ENCODE measurements at regions not wholly inside any gene's neighbourhood (a gene's known extent, or its start where the extent isn't known, plus 50 kb on each side); places are given as distances from the start of the nearest gene placed in this dataset.

DNA sequence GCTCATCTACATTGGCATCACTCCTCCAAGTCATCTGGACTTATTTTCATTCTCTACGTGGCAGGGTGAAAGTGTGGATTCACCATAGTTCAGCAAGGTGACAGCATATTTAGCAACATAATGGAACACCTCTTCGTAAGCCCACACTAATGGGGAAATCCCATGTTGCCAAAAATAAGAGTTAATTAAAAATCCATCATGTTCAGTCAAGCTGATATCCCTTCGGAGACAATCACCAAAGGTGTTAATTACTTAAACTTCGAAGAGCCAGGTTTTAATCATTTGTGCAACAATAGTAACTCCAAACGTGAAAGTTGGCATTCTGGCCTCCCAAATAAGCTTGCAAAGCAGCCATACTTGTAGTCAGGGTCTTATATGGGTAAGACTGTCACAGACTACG lies 242.9 kb downstream of the NSG2 start:
- DNase-seq (ENCODE audit: low read depth), result no peak

DNA sequence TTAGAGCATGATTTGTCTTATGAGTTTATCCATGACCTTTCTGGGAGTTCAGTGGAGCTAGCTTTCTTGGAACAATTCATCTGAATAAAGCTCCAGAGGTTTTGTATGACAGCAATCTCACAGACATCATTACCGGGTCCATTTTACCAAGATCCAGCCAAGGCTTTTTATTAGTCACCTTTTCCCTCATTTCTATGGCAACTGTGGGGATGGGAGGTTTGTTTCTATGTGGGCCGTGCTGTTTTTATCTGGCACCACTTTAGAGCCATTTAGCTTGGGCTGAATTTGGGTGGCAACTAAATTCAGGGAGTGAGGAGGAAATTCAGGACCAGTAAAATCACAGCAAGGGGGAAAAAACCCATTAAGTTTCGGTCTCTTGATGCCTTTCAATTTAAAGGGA lies 245.7 kb downstream of the NSG2 start:
- no peak for DNase-seq (ENCODE audit: low read depth)

DNA sequence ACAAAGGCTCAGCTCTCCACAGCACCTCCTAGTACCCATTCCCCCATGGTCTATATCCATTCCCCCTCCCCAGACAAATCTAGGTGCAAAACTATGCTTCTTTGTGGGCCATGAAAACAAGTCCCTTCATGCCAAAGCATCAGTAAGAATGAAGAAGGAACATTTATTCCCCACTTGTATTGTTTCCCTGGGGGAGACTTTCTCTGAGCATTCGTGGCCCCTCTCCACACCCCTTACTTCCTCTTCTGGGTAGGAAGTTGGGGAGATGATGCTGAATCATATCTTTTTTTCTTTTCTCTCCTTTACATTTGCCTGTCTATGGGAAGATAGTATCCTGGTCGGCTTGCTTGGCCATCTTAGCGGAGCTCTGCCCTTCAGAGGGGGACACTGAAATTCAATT lies 246.8 kb downstream of the NSG2 start:
- no peak for DNase-seq (ENCODE audit: low read depth)

DNA sequence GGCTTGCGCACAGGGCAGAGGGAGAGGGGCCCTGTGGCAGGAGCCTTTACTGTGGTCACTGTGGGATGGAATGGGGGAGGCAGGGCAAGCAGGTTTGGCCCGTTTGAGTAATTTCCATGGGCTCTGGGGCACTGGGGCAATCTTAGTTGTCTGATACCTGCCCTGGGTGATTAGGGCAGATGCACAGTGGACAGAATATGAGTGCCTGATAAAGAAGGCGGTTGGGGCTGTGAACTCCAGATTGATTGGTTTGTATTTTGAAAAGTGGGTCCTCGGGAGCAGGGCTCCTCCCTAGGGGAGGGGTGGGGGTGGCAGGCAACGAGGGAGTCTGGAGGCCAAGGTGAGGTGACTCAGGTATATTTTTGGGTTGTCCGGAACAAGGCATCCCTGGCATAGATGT lies 247.5 kb downstream of the NSG2 start:
- DNase-seq (ENCODE audit: low read depth), result no peak

DNA sequence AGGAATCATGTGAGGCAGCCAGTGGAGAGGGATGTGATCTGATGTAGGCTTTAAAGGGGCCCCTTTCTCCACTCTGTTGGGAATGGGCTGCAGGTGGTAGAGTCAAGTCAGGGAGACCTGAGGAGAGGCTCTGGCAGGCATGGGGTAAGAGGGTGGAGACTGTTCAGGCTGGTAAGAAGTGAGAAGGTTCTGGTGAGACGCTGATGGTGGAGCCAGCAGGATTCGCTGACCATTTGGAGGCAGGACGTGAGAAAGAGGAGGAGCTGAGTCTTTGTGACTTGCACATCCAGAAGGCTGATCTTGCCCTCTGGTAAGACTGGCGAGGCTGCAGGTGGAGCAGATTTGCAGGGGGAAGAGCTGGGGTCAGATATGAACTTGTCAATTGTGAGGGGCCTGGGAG lies 248.0 kb downstream of the NSG2 start:
- DNase-seq (ENCODE audit: low read depth), result no peak

DNA sequence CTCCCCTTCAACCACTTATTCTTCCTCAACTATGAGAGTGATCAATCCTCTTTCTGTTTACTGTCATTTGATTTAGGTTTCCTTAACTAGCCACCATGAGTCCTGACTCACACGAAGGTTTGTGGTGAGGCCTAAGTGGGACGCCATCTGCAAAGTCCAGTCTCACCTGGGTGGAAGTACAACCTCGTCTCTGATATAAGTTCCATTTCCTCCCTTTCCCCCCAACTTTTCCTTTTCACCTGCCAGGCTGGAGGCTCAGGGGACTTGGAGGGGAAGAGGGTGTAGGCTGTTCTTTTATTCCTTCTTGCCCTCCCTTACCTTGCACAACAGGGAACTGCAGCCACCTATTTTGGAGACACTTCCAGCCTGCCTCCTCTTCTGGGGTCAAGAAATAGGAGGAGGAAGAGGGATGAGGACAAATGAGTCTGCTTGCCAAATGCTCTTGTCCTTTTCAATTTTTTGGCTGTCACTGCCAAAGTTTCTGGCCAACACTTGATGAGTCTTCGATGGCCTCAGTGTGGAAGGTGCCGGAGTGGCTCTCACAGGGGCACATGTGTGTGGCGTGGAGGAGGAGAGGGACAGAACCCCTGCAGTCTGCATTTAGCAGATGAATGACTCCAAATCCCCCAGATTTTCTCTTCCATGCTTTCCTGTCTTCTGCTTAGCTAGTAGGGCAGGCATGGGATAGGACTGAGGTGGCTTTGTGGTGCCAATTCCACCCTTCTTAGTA lies 249.6 kb downstream of the NSG2 start:
- no peak for DNase-seq (ENCODE audit: low read depth)

DNA sequence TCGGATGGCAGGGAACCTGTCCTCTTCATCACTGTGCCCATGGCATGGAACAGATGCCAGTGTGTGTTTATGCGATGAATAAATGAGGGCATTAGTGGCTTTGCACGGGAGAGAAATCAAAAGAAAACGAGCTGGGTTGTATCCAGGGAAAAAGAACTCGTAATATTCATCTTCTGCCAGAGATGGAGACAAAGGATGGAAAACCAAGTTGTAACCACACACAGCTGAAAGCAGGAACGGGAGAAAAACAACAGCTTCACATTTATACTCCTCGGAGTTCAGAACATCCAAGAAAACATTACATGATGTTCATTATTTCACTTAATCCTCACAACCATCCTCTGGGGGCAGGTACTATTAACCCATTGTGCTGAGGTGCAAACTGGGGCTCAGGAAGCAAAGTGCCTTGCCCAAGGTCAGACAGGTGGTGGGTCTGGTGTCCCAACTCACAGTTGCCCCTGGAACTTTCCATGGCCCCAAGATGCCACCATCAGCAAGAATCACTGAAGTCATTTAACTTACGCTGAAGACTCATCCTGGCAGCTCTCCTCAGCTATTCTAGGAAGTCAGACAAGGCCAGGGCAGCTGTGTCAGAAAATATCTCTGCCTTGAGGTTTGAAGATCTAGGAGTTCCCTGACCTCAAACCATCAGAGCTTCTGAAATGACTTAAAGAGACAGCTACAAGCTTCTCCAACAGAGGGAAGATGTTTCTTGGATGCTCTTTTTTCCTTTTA lies 250.4 kb downstream of the NSG2 start:
- no peak for DNase-seq (ENCODE audit: low read depth)

DNA sequence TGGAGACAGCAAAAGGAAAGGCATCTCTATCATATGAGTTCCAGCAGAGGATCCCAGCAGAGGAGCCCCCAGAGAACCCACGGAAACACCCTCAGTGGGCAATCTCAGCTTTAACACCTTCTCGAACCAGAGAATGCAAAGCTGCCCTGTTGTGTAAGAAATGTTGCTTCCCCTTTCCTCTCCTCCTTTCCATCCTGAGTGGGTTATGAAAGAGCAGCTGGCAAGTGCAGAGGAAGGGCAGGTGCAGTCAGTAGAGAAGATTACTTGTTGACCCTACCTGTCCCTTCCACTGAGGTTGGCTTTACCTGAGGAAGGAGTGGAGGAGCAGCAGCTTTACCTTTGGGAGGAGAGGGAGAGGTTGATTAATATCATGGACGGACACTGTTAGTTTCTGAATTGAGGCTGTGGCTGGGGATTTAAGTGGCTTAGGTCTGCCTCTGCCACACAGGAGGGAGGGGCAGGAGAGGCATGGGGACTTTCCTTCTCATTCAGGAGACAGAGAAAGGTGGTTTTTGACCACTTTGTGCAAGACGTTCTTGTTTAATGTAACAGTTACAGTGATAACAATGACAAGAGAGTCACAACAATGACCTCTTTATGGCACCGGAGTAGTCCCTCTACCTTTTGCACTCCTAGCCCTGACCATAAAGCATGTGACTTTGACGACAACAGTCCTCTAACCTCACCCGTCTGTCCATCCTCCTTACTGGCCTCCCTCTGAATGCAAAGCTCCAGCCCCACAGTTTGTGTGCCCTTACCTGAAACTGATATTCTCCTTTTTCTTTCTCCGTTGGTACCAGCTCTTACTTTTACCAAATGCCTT lies 254.8 kb downstream of the NSG2 start:
- no peak for DNase-seq (ENCODE audit: low read depth)

DNA sequence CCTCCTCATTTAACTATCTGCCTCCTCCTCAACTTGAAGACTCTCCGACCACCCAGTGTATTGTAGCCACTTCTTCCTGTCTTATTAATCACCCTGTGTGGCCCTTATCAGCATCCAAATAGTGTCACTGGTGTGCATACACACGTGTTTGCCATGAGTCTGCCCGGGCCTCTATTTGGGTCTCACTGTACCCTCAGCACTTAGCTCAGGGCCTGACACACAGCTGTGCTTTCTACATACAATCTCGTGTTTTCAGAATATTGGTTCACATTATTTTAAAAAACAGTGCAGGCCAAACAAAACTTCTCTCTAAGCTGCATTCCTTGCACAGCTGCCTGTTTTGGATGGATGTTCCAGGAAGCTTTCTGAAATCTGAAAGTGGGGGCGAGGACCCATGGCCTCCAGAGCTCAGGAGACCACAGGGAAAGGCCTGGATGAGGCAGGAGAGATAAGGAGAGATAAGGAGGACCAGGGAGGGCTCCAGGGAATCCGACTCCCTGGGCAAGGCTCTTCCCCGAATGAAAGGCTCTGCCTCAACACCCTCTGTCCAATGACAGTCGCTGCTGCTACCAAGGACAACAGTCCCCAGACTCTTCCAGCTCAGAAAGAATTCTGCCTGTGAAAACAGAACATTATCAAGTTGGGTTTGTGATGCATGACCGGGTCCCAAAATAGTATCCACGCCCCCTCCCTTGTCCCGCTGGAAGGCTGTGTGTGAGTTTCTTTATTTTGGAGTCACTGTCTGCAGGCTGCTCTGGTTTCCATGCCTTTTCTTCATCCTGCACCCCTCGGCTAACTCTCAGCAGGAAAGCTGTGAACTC lies 255.6 kb downstream of the NSG2 start:
- DNase-seq (ENCODE audit: low read depth), result no peak

DNA sequence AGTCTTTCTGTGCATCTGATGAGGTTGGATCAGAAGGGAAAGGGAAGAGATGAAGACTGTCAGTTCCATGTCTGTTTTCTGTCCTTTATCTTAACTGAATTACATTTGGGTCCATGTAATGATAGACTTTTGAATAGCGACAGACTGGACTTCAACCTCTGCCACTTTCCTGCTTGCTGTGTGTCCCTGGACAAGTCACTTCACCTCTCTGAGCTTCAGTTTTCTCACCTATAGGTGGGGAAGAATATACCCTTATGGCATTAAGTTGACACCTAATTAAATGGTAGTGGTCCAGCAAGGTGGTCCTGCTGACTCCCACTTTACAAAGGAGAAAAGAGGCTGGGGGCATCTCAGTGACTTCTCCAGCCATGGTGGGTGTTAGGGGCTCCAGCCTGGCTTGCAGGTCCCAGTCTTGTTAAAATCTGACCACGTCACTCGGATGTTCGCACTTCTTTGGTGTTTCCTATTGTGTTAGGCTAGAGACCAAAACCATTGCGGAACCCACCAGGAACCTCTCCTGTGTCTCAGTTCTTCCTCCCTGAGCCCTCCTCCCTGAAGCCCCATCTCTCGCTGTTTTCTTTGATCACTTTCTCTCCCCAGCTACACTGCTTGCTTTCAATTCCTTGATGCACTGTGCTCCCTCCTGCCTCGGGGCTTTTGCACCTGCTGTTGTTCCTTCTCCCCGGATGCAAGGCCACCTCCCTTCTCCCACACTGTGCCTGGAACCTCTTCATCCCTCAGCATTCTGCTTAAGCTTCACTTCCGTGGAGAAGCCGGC lies 256.5 kb downstream of the NSG2 start:
- DNase-seq (ENCODE audit: low read depth), result no peak

DNA sequence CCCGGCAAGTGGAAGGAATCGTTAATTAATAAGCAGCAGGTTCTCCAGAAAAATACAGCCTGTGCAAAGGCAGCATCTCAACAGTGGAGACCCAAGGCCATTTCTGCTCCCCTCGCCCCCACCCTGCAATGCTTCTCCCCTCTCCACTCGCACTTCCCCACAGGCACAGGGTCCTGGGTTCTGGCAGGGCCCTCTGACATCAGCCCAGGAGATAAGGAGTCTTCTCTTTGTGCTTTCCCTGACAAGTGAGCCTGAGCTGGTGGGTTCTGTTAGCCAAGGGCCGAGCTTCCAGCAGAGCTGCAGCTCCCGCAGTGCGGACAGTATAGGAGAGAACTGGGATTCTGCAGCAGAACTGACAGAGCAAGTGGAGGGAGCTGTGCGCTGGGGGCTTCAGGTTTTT lies 257.5 kb downstream of the NSG2 start:
- DNase-seq (ENCODE audit: low read depth), result no peak

DNA sequence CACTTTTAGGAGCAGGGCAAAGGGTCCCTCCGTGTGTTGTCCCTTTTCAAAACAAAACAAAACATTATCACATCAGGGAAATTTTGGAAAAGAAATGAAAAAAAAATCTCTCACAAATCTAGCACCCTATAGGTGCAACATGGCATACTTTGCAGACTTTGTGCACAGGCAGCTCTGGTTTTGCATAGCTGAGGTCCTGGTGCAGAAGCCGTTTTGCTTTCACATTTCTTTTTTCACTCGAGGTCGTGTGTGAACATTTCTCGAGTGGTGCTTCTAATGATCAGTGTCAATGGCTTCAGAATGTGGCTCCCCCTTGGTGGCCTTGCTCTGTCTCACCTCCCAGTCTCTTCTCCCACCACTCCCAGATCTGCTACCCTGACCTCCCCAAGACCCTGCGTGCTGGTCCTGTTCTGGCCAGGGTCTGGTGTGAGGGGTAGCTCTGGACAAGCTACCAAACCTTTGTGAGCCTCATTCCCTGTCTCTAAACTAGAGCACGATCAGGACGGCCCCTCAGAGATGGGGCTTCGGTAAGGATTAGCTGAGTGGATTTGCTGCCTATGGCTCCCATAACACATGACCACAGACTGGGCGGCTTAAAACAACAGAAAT lies 258.0 kb downstream of the NSG2 start:
- no peak for DNase-seq (ENCODE audit: low read depth)

DNA sequence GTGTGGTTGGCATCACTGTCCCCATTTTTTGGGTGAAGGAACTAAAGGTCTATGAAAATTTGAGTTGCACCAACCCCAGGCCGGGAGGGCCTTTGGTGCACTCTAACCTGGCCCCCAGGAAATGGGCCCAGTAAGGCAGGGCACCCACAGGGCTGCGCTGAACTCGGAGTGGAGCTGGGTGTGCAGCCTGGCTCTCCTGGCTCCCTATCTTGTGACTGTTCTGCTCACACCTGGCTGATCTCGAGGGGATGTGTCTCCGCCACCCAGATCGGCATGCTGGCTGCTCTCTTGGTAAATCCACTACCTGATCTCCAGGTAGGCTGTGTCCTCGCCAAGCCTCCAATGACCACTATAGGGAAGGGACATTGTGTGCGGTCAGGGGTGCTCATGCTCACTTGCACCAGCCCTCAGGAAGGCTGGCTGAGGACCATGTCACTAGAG lies 259.8 kb downstream of the NSG2 start:
- no peak for DNase-seq (ENCODE audit: low read depth)

DNA sequence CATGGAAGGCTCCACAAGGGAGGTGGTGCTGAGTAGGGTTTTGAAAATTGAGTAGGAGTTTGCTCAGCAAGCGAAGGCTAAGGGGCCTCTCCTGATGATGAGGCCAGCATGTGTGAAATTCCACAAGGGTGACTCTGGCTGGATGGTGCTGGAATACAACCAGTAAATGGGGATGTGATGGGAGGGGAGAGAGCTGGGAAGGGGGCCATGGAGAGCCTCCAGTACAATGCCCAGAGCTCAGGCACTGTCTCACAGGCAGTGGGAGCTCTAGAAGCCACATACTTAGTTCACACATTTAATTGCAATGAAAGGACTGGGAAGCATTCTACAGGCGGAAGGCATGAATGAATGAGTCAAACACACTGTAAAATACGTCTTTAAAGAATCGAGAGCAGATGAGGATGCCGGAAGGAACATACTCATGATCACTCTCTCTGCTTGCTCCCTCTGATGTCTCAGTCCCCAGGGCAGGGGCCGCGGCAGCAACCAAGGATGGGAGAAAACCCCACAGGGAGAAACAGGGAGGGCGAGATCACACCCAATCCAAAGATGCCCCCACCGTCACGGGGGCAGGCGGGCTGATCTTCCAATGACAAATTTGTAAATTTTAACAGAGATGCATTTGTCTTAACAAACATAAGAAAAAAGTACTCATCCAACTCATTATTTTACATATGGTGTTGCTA lies 261.0 kb downstream of the NSG2 start:
- no peak for DNase-seq (ENCODE audit: low read depth)

DNA sequence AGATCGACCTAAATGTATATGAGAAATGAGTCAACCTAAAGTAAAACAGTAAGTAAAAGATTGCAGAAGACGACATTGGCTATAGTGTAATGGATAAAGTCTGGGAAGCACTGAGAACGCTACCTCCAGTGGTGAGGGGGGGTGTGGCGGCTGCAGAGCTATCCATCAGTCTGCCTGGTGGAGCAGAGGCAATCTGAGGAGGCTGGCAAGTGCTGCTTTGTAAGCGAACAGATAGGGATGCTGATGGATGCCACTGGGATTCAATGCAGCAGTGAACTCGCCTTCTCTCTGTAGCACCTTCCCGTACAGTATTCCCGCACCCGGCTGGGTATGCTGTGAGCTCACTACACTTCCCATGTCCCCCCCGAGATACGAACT lies 261.5 kb downstream of the NSG2 start:
- no peak for DNase-seq (ENCODE audit: low read depth)

DNA sequence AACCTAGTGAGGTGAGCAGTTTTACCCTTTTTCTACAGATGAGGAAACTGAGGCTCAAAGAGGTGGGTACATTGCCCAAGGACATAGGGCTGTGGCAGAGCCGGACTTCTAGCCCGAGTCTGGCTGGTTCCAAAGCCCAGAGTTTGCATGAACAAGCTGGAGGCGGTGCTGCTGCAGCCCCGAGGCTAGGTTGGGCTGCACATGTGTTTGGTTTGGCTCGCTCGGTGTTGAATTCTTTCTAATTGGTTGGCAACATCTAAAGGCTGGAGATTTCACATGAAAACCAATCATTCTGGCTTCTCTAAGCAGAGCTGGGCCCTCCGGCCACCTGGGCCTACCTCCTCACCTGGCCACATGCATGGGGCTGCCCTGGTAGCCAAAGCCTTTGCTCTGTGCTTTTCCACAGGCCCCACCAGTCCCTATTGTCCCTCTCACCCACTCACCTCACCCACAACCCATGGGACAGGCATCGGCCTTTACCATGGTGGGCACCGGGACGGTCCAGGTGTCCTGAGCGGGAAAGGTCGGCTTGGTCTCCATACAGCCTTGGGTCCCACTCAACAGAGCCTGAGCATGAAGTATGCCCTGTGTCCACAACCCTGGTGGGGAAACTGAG lies 262.3 kb downstream of the NSG2 start:
- DNase-seq (ENCODE audit: low read depth), result no peak

DNA sequence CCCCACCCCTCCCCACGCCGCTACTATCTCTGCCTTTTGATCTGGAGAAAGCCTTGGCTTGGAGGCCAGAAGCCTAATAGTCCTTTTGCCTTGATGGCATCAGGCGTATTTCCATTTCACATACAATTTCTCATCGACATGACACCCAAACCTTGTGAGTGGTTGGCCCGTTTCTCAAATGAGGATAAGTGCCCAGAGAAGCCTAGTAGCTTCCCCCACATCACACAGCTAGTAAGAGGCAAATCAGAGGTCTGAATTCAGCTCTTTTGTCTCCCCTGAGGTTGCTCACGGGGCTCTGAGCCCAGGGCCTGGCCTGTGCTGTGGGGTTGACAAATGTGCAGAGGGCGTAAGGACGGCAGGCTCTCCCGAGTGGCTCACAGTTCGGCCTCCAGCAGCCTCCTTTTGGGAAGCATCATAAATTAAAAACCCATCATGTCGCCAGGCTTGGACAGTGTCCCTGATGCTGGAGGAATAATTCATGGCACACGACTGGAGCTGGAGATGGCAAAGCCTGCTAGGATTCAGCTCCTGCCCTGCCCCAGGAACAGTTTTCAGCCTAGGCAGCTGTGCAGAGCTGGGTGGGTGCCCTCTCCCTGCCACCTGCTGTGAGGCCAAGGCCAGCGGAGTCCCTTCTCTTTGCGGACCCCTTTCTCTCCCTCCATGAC lies 263.8 kb downstream of the NSG2 start:
- no peak for DNase-seq (ENCODE audit: low read depth)

DNA sequence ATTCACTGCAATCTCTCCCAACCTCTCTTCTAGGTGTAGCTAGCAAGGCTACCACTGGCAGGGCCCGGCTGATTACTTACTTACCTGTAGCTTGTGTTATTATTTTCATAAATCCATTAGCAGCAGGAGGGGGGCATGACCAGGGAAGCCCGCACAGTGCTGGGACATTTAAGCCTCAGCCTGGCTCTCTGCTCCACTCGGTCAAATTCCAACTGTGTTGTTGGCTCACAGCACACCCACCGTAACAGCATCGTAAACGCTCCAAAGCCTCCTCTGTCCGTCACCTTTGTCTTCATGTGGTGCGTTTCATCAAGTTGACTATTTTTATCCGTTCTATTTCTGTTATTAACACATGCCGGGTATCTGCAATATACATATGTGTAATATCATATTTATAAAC lies 264.7 kb downstream of the NSG2 start:
- DNase-seq (ENCODE audit: low read depth), result no peak

DNA sequence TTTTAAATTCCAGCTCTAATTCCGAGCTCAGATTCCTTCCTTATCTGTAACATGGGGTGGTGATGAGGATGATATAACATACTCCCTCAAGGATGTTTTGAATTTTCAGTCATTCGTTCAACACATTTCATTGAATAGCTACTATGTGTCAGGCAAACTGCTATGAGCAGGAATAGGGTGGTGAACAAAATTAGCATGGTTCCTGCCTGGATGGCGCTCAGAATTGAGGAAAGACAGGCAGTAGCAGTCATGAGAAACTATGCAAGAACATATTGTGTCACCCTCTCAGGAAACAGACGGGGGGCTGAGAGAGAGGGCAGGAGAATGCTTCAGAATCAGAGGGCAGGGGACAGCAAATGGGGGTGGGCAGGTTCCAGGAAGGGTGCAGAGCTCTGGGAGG lies 265.2 kb downstream of the NSG2 start:
- DNase-seq (ENCODE audit: low read depth), result no peak

All from stimulated activated CD8-positive, alpha-beta memory T cell treated with anti-CD3 and anti-CD28 coated beads, Interleukin-4, amount 100 ng/mL, for 24 hours (primary cell).